D341Med (cell line): ENCODE measurements at regions not wholly inside any gene's neighbourhood (a gene's known extent, or its start where the extent isn't known, plus 50 kb on each side); places are given as distances from the start of the nearest gene placed in this dataset.
A peak's percentile ranks its signal among the peaks of the same experiment; 100 is the strongest.
"Not testable (repeated sequence)": the region's sequence is repeated elsewhere in the genome, so short reads cannot be mapped to it uniquely, and the experiment has no call there.

Source experiments
- DNase-seq: peaks from one replicate; pipeline ENCODE4 v3.0.0; 2012; ENCODE audit warnings: low spot score

GRCh38 chr14:36411951-36412350 lies 91.5 kb upstream of the MBIP start:
- DNase-seq = not testable (repeated sequence)

DNA sequence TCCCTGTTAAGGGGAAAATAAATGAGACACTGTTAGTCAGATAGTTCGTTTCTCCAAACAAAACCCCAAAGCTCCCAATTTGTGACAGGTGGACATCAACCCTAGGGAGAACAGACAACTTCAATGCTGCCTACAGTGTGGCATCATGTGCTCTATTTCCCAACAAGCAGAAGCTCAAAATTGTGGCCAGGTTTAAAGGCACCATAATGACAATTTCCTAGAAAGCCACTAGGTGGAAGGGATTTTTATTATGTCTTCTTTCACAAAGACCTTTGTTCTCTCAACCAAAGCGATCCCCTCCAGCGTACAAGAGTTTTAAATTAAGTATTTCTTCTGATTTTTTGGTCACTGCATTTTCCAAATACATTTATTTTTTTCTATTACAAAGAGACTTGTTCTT lies 88.0 kb upstream of the MBIP start:
- no peak for DNase-seq

- DNase-seq = no peak
Observed at GRCh38 chr14:36405589-36406274, 85.3 kb upstream of the MBIP start.

DNA sequence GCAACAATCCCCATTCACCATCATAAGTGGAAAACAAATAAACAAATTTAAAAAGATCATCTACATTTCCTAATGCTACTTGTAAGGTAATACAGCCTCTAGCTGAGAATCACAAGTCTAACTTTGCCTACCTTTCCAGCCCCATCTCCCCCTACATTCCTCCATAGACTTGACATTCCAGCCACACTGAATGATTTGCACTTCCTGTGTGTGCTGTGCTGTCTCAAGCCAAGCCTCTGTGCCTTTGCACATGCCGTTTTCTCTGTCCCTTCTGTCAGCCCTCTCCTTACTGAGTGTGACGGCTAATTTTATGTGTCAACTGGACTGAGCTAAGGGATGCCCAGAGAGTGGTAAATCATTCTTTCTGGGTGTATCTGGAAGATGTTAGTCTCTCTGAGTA lies 82.4 kb upstream of the MBIP start:
- no peak for DNase-seq

DNA sequence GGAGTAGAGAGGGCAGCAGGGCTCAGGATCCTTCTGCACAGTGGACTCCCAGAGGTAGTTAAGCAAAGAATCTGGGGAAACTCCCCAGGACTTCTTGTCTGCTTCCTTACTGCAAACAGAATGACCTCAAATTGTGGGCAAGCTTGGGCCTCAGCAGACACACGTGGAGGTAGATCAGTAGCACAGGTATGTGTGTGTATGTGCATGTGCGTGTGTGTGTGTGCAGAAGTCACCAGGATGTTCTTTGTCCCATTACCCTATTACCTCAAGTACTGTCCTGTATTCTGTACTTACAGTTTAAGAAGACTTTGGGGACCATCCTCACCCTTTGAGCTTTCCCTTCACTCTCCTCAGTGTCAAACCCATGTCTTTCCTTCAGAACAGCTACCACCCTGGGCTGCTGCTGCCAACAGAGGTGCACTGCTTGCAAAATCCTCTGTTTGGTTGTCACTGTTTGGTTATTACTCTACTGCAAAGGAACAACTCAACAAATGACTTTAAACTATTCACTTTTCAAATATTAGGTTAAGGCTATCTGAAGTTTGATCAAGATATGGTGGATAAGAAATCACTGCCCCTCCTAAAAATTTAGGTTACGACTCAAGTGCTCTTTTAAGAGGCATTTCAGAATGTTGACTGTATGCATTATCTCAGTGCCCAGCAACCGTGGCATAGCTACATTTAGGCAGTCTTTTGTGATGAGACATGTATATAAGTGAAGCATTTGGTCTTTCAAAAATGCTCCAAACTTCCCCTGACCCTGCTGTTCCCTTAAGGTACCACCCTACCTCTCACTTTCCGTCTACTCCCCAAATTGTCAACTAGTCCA lies 78.2 kb upstream of the MBIP start:
- no peak for DNase-seq

DNA sequence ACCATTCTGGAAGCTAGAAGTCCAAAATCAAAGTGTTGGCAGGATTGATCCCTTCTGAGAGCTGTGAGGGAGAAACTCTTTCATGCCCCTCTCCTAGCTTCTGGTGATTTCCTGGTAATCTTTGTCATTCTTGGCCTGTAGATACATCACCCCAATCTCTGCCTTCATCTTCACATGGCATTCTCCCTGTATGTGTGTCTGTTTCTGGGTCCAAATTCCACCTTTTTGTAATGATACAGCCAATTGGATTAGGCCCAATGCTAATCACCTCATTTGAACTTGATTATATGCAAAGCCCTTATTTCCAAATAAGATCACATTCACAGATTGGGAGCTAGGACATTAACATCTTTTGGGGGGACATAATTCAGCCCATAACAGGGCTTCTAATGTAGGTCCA lies 76.9 kb upstream of the MBIP start:
- no peak for DNase-seq

DNA sequence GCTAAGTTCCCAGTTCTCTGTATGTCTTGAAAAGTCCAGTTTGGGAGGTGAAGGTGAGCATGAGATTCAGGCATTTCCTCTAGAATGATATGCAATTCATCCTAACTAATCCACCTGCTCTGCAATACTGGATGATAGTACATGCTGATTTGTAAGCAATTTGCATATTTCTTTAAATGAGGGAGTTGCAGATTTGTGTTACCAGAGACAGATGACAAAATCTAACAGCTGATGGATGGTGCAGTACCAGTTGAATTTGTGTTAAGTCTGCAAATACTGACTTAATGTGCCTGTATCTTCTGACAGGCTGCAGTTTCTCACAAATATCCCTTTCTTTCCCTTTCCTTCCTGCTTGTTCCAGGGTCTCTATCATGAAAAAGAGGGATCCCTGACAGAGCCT lies 76.4 kb upstream of the MBIP start:
- DNase-seq = no peak

GRCh38 chr14:36394593-36394992 lies 74.2 kb upstream of the MBIP start:
- no peak for DNase-seq

GRCh38 chr14:36390718-36391117 lies 70.3 kb upstream of the MBIP start:
- DNase-seq = no peak

- no peak for DNase-seq
Observed at GRCh38 chr14:36383767-36384431, 63.5 kb upstream of the MBIP start.

DNA sequence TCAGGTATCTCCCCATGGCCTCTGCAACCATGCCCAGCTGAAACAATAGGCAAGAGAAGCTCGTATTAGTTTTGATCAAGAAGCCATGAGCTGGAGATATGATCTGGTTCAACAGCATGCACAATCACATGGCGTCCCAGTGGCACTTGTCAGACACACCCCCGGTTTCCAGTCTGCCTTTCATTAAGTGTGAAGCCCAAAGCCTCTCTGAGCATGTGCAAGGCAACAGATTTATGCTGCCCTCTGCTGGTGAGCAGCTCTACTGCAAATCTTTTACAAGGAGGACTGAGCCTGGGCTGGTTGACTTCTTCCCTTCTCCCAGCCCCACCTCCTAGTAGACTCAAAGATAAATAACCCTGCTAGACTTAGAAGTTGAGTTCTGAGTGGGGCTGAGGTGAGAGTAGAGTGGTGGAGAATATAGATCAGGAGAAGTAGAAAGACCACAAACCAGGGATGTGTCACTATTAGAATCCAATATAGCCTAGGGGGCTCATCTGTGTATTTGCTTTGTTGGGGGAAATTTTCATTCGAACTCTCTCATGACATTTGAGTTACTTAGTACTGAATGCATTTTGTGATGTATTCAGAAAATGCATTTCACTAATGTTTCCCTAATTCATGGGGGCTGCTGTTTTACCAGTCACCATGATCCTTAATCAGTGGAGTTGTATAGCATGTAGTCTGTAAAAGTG lies 53.7 kb upstream of the MBIP start:
- peak; percentile 79 for DNase-seq
